NCI-H82 treated with DMSO at 0.1 percent for 48 hours (cell line): ENCODE measurements at regions not wholly inside any gene's neighbourhood (a gene's known extent, or its start where the extent isn't known, plus 50 kb on each side); places are given as distances from the start of the nearest gene placed in this dataset.

ENCODE experiments used
- DNase-seq: peaks from one replicate; lab custom pipeline; 2025; ENCODE audit not compliant: unreplicated experiment; lab: John Stamatoyannopoulos, UW

DNA sequence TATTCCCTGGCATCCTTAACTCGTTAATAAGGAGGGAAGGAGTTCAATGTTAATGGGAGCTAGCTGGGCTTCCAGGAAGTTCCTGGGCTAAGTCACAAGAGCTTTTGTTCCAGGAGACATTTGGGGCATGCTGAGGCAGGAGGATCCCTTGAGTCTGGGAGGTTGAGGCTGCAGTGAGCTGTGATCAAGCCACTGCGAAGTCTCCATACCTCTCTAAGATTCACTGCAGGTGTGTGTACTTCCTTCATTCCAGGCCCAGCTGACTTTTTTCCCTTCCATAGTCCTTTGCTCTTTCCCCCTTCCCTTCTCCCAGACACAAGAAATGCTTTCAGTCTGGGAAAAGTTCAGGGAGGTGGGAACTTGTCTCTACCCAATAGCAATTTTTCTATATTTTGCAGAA, 489.8 kb downstream of the NPIPA7 start:
- no peak for DNase-seq

DNA sequence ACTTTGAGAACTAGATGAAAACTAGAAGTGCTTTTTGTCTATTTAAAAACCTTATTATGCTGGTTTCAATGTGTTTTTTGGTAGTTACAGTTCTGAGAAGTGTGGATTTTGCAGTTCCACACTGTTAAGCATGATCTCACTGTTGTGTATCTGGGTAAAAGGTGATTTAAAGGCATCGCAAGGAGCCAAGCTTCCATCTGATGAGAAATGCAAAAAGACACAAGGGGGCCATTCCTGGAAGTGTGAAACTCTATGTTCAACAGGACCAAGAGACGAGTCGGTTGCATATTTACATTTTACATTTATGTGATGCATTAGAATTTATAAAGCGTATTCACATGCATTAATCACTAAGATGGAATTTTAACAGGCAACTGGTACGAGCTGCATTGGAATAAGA, 490.8 kb downstream of the NPIPA7 start:
- DNase-seq: no peak

DNA sequence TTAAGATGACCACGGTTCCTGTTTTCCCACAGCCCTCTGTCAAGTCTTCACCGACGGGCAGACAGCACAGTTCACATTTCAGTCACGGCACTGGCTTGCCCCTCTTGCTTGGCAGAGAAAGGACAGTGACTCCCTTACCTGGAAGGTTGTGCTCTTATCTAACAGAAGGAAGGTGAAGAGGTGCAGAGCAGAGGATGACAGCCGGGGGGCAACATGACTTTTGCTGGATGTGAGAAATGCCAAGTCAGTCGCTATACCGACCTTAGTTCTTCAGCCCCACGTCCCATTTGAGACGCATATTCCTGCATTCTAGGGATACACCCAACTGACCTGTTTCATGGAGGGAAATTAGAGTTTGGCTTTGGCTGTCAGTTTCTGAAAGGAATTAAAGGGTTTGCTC, 492.3 kb downstream of the NPIPA7 start:
- DNase-seq: no peak

DNA sequence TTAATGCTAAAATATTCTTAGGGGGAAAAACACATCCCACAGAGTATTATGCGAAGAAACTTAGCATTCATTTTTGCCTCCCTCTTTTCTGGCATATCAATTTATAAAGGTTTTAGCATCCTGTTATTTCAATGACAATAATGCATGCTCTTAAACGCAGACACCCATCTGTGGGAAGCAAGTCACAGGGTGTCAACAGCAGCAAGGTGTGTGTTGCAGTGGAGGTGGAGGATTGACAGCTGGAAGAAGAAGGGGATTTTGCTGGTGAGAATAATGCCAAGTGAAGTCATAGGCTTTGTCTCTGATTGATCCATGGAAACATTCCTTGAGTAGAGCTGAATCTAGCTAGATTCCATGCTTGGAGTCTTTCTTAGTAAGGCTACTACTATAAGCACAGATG, 498.1 kb downstream of the NPIPA7 start:
- DNase-seq: no peak

DNA sequence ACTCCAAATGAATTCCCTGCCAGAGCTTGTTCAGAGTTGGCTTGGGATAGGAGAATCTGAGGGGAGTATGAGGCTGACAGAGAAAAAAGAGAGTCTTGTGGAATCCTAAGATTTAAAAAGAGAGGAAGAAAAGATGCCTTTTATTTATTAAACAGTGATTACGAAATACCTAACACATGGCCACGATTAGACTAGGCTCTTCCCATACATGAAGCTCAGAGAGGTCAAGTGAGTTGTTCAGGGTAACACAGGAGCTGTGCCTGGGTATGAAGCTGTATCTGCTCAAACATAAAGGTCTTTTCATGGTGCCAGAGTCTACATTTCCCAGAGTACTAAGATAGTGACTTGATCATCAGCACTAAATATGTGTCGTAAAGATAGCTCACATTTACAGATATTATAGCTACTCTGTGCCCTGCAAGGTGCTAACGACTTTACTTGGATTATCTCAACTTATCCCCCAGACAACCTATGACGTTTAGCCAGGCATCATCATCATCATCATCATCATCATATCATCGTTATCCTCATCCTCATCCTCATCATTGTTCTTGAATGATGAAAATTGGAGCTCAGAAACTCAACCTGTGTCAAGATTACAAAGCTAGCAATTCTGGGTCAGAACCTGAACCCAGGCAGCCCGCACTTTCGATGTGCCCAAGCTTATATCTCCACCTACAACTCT, 500.8 kb downstream of the NPIPA7 start:
- no peak for DNase-seq

DNA sequence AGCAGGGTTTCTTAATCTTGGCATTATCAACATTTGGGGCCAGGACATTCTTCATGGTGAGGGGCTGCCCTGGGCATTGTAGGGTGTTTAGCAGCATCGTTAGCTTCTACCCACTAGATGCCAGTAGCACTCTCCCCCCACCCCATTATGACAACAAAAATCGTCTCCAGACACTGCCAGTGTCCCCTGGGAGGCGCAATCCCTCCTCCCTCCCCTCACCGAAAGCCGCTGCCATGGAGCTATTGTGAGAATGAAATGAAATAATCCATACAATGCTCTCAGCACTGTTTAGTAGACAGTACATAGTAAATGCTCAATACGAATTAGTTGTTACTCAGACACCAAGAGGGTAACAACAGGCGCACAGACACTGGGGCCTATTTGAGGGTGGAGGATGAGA, 502.9 kb downstream of the NPIPA7 start:
- DNase-seq: no peak

DNA sequence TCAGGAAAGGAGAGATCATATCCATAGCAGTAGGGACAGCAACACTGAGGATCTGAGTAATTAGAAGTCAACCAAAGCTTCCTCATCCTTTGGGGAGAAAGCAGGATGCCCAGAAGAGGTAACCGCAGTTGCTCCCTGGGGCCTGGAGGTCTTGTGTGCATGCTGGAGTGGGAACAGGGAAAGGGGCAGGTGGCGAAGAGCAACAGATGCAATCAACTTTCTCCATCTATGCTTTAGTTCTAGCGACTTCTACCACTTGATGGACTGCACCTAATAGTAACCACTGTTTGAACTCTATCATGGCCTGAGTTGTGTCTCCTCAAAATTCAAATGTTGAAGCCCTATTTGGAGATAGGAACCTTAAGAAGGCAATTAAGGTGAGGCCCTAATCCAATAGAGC, 503.8 kb downstream of the NPIPA7 start:
- no peak for DNase-seq

DNA sequence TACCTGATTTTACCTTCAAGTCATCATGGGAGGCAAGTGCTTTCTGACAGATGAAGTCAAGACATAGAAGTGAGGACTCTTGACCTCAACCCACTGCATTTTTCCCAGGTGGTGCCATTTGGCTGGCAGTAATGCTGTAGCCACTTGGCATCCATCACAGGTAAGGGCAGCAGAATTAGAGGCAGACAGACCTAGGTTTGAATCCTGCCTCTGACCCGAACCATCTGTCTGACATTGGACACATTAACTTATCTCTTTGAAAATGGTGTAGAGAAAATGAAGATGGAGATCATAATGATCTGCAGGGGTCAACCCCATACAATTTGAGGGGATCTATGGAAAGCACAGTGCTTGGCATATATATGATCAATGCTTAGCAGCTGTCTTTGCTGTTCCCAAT, 505.5 kb downstream of the NPIPA7 start:
- DNase-seq: no peak

DNA sequence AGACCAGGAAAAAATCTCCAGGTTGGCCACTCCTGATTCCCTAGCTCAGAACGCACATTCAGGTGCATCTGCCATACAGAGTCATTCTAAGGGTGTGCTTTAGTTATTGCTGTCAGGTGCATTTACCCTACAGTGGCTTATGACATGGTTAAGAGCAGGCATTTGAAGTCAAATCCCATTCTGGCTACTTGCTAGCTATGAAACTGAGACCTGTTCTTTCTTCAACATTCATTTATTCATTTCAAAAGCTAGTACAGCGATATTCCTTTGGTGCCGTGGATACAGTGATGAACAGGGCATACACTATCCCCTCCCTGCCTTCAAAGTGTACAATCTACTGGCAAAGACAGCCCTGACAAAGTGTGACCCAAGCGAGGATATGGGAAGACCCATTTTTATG, 508.3 kb downstream of the NPIPA7 start:
- no peak for DNase-seq

DNA sequence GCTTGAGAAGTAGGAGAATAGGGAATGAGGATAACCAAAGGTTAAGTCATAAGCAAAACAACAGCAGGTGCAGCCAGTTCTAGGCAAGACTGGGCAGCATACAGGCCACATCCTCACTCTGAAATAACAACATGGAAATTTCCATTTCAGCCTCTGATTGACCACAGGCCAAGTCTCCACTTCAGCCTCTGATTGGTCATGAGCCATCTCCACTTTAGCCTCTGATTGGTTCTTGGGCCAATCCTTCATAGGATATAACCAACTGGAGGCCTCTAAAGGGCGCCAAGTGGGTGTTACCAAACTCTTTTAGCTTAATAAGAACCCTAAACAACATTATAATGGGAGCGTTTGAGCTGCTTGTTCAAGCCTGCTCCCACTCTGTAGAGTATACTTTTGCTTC, 512.0 kb downstream of the NPIPA7 start:
- DNase-seq: no peak

DNA sequence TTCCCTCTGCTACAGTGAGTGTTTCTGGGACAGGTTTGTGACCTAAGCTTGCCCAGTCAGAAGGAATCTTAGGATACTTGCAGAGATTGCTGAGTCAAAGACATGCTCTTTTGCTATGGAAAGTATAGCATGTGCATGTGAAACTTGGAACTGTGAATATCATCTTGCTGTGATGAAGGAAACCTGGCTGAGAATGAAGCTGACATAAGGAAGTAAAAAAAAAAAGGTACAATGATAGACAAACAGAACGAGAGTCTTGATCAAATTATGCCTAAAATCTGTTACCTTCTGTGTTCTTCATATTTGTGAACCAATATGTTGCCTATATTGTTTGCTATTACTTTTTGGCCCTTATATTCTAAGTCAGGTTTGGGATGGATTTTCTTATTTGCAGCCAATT, 525.7 kb downstream of the NPIPA7 start:
- no peak for DNase-seq

DNA sequence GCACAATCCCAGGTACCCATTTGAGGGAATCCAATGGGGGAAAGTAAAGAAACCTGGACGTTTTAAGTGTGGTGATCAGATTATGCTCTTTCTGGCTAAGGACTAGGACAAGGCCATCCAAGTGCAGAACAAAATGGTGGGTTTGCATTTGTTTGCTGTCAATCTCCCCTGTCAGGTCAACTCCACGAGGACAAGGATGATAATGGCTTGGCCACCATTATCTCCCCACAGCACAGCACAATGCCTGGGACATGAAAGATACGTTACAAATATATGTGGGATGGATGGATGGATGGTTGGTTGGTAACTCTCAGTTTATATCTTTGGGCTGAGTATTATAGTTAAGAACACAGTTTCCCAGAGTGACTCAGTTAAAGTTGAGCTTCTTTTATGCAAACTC, 526.9 kb downstream of the NPIPA7 start:
- no peak for DNase-seq

DNA sequence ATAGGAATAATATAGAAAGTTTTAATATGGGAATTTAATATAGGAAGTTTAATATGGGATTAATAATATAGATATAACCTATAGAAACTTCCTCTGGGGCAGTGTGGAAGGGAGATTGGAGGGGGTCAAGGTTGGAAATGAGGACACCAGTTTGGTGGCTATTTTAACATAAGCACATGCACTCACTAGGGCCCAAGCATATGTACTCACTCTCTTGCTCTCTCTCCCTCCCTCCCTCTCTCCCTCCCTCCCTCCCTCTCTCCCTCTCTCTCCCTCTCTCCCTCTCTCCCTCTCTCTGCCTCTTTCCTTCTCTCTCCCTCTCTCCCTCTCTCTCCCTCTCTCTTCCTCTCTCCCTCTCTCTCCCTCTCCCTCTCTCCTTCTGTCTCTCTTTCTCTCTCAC, 528.1 kb downstream of the NPIPA7 start:
- no peak for DNase-seq

DNA sequence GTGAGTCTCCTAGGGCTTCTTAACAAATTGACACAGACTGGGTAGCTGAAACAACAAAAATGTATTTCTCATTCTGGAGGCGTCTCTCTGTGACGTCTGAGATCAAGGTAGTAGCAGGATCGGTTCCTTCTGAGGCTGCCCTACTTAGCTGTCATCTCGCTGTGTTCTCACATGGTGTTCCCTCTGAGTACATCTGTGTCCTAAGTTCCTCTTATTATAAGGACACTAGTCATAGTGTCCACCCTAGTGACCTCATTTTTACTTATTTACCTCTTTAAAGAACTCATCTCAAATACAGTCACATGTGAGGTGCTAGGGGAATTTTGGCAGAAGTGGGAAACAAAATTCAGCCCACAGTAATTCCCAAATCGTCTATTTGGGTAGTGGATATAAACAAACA, 529.1 kb downstream of the NPIPA7 start:
- no peak for DNase-seq

DNA sequence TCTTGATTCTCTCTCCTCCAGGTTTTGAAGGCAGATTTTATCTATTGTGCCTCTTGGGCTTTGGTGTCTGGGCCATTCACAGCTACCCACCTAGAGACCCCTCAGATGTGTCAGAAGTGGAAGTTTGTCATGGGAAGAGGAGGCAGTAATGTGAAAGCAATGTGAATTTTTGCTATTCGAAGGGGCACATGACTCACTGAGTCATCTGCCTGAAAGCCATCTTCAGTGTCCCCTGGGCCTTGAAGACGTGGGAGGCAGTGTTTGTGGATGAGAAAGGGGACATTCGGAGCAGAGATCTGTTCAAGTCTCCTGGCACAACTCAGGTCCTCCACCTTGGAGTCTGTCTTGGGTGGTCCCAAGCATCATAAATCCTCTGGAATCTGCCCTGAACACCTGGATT, 530.2 kb downstream of the NPIPA7 start:
- DNase-seq: no peak

DNA sequence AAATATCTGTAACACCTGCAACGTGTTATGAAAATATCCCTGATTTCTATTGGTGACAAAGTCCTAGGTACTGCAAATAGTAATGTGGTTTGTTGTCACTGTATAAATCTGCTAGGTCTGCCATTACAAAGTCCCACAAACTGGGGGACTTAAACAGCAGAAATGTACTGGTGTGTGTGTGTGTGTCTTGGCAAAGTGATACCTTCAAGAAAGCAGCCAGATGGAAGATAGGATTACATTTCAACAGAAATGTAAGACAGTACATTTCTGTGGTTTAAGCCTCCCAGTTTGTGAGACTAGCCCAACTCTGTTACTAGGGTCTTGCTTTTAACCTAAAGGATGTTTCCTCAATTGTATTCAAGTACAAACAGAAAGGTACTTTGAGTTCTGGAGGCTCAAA, 531.7 kb downstream of the NPIPA7 start:
- DNase-seq: no peak

DNA sequence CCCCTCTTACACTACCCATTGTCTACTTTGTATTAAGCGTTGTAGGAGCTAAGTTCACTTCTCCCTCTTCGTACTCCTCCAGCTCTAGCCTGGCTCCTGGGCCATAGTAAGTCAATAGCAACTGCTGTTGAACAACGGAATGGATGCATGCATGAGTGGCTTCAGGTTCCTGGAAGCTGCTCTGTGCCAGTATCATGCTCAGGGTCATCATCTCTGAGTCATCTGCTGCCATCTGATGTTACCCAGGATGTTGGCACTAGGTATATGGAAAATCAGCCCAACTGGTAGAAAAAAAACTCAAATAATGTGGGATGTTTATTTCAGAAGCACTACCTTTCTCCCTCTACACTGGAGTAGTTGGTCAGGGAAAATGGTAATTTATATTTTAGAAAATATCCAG, 536.8 kb downstream of the NPIPA7 start:
- DNase-seq: no peak

DNA sequence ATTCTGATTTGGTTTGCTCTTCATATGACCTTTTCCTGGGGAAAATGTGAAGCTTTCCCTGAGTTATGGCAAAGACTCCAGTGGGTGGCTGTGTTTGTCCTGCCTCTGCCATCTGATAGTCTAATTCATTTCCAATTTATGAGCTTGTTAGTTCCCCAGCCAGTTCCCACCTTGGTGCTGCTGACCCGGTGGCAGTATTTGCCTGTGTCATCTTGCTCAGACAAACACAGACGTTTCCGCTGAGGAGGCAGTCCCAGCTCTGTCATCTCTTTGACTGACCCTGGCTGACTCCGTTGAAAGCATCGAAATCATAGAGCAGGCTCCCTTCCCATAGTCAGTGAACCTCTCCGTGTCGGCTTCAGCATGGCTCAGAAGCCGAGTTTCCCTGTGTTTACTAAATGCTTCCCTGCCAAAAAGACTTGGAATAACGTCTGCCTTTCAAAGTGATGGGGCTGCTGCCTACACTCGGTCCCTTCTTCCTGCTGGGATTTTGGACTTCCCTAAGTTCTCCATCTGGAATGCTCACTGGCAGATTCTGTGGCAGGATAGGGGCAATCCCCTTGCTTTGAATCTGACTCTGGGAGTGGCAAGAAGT, 538.3 kb downstream of the NPIPA7 start:
- DNase-seq: no peak

DNA sequence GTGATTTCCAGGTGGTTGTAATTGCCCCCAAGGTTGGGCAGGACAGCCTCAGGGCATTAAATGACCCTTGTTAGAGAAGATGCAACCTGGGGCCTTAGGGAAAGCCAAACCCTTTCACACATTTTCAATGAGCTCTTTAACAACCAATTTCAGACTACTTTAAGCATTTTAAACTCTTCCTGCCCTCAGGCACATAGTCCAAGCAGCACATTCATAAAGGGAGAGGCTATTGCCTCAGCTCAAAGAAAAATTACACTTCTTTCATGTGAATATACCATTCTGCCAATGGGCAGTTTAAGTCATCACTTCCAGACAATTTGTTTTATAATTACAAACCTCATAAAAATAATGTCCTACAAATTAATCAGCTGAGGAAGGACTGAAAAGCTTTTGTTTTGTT, 544.5 kb downstream of the NPIPA7 start:
- DNase-seq: no peak

DNA sequence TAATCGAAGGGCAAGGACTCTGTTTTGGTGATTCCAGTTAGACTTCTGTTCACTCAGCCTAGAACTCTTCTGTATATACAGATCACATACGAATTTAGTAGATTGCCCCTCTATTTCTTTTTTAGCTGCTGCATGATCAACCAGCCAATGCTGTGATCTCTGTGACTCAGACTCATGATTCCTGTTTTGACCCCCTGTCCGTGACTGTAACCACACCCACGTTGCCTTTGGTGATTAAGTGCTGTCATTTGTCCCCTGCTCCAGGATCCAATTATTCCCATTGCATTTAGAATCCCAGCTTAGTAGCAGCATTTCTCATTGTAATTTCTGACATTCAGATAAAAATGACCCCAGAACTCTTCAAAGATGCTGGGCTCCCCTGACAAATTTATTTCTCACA, 545.7 kb downstream of the NPIPA7 start:
- no peak for DNase-seq

DNA sequence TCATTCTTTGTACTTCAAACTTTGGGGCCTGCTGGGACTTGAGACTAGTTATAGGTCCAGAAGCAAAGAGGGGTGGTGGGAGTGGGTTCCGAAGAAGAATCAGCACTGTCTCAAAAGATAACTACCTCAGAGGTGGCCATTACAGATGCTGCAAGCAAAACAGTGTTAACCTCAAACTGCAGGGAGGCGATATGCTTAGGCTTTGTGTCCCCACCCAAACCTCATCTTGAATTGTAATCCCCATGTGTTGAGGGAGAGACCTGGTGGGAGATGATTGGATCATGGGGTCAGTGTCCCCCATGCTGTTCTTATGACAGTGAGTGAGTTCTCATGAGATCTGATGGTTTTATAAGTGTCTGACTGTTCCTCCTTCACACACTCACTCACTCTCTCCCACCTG, 545.3 kb downstream of the XYLT1 start:
- no peak for DNase-seq

DNA sequence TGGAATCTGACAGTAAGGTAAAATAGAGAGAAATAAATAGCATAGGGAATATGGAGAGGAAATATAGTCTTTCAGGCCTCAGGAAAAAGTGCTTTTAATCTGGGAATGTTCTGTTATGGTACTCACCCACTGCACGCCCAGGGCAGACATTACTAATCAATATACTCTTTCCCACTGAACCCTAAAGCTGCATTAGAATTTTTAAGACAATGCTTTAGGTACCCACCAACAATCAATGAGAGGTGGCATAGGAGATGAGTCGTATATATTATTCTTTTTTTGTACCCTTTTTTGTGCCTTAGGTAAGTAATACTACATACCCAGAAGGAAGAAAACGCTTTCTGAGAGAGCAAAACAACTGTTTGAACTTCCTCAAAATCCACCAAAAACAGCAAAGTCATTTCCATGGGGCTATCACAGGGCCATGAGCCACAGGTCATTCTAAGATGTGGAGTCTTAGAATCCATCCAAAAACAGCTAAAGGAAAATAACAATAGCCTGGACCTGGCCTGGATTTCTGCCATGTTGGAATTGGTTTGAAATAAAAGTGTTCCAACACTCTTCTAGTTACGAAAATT, 542.1 kb downstream of the XYLT1 start:
- no peak for DNase-seq
